Hypothalamus (tissue), 51 donors: ENCODE measurements at regions not wholly inside any gene's neighbourhood (a gene's known extent, or its start where the extent isn't known, plus 50 kb on each side); places are given as distances from the start of the nearest gene placed in this dataset.

Source experiments
- DNase-seq, 51 donors: peaks; one replicate each; lab custom pipeline; 2025; lab: John Stamatoyannopoulos, UW

- no peak for DNase-seq
Observed at GRCh38 chr10:33820531-33820930, 486.1 kb upstream of the NRP1 start.

GRCh38 chr10:33819206-33819605 is 484.7 kb upstream of the NRP1 start:
- DNase-seq, result no peak

- no peak for DNase-seq
Observed at GRCh38 chr10:33818343-33818742, 483.9 kb upstream of the NRP1 start.

GRCh38 chr10:33817605-33818004 is 483.1 kb upstream of the NRP1 start:
- DNase-seq, result no peak

- no peak for DNase-seq
Observed at GRCh38 chr10:33815776-33816175, 481.3 kb upstream of the NRP1 start.

- no peak for DNase-seq
Observed at GRCh38 chr10:33813871-33814270, 479.4 kb upstream of the NRP1 start.

GRCh38 chr10:33813415-33813814 is 478.9 kb upstream of the NRP1 start:
- DNase-seq, result no peak

- no peak for DNase-seq
Observed at GRCh38 chr10:33812586-33812985, 478.1 kb upstream of the NRP1 start.

GRCh38 chr10:33810986-33811385 is 476.5 kb upstream of the NRP1 start:
- no peak for DNase-seq

GRCh38 chr10:33809732-33810131 is 475.3 kb upstream of the NRP1 start:
- no peak for DNase-seq

- DNase-seq, result no peak
Observed at GRCh38 chr10:33808475-33808874, 474.0 kb upstream of the NRP1 start.

GRCh38 chr10:33807531-33808359 is 473.3 kb upstream of the NRP1 start:
- peak in 1 of 51 donors; percentile 1 for DNase-seq

- DNase-seq, result no peak
Observed at GRCh38 chr10:33805831-33806230, 471.4 kb upstream of the NRP1 start.

GRCh38 chr10:33804584-33804983 is 470.1 kb upstream of the NRP1 start:
- no peak for DNase-seq

GRCh38 chr10:33803248-33803647 is 468.8 kb upstream of the NRP1 start:
- DNase-seq, result no peak

- no peak for DNase-seq
Observed at GRCh38 chr10:33802566-33802965, 468.1 kb upstream of the NRP1 start.

- no peak for DNase-seq
Observed at GRCh38 chr10:33801705-33802104, 467.2 kb upstream of the NRP1 start.

GRCh38 chr10:33800986-33801385 is 466.5 kb upstream of the NRP1 start:
- no peak for DNase-seq

- DNase-seq, result no peak
Observed at GRCh38 chr10:33800545-33800944, 466.1 kb upstream of the NRP1 start.

GRCh38 chr10:33799944-33800323 is 465.5 kb upstream of the NRP1 start:
- no peak for DNase-seq

- DNase-seq, result no peak
Observed at GRCh38 chr10:33799281-33799943, 464.9 kb upstream of the NRP1 start.

GRCh38 chr10:33798754-33799153 is 464.3 kb upstream of the NRP1 start:
- DNase-seq, result no peak
